ENCODE measurements at regions not wholly inside any gene's neighbourhood (a gene's known extent, or its start where the extent isn't known, plus 50 kb on each side); places are given as distances from the start of the nearest gene placed in this dataset.

GRCh38 chr10:31728698-31729224 is 199.9 kb downstream of the ARHGAP12 start:
- TF ChIP-seq CTCF (IDR thresholded peaks at IDR 0.05; ENCODE audit: poor library complexity) (no peak), EZH2 (IDR thresholded peaks at IDR 0.05; ENCODE audit: borderline replicate concordance) (no peak)

All from hepatocyte (in vitro differentiated cells).